ENCODE measurements at regions not wholly inside any gene's neighbourhood (a gene's known extent, or its start where the extent isn't known, plus 50 kb on each side); places are given as distances from the start of the nearest gene placed in this dataset.

DNA sequence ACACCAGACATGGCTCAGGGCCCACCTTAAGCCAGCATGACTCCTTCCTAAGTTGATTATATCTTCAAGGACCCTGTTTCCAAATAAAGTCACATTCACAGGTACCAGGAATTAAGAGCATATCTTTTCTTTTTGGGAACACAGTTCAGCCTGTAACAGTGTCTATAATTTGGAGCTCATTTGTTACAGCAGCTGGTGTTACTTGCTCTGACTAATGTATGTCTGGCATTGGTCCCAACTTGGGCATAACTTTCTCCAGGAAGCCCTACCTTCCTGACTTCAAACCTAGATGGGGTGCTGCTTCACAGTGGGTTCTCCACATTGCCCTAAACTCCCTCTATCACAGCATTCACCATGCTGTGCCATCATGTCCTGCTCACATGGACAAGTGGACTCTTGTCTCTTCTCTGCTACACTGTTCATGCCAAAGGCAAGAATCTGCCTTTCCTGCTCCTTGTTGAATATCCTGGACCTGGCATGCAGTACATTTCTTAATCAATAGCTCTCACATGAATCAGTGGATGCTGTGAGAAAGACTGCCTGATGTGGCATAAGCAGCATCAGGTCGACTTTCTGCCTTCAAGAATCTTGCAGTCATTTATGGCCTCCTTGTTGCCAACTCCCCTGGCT is 117.4 kb upstream of the FOXA2 start:
- no peak for TF ChIP-seq CTCF (IDR thresholded peaks at IDR 0.05)
- TF ChIP-seq POLR2A (IDR thresholded peaks at IDR 0.05; ENCODE audit: low read depth) = no peak
- TF ChIP-seq EP300 (IDR thresholded peaks at IDR 0.05) = no peak
- no peak for TF ChIP-seq POLR2AphosphoS5 (IDR thresholded peaks at IDR 0.05)
